IMR-90 (cell line): ENCODE measurements at regions not wholly inside any gene's neighbourhood (a gene's known extent, or its start where the extent isn't known, plus 50 kb on each side); places are given as distances from the start of the nearest gene placed in this dataset.

Experiments
- ATAC-seq: fragments of 200-7000 bp; cut with Tn5 transposase; 2 replicates; pipeline ENCODE4 v1.9.1; 2020; ENCODE audit warnings: low read depth, mild to moderate bottlenecking, moderate library complexity
- BruUV-seq: library from RNA; stranded (reverse); fragments of 400-500 nt; replicated peaks from 2 replicates; lab custom pipeline; 2021; lab: Mats Ljungman, UMichigan
- CTCF ChIA-PET: fragments of 300-600 bp; formaldehyde crosslinking; extraction: SDS; loops from one replicate; lab custom pipeline; 2021; ENCODE audit warnings: antibody characterized with exemption; lab: Yijun Ruan, JAX
- POLR2A ChIA-PET: fragments of 300-600 bp; sonication (Branson Sonifier 250); formaldehyde crosslinking; loops from one replicate; lab custom pipeline; 2022; ENCODE audit warnings: antibody characterized with exemption; ENCODE audit not compliant: unreplicated experiment; lab: Charles Lee
- DNase-seq: peaks from one replicate; pipeline ENCODE4 v3.0.0; 2013
- H2AFZ ChIP-seq: replicated peaks from 2 replicates; pipeline ENCODE3; 2013; ENCODE audit warnings: low read length, mild to moderate bottlenecking; ENCODE audit not compliant: poor library complexity
- H2AK5ac ChIP-seq: 2 replicates; pipeline ENCODE4 v1.6.1; 2013; ENCODE audit warnings: low read depth, low read length, inconsistent platforms
- H2AK9ac ChIP-seq: replicated peaks from 2 replicates; pipeline ENCODE3; 2013; ENCODE audit warnings: mild to moderate bottlenecking, low read depth, low read length, moderate library complexity; ENCODE audit not compliant: poor library complexity
- H2BK120ac ChIP-seq: 2 replicates; pipeline ENCODE4 v1.6.1; 2013; ENCODE audit warnings: low read depth, low read length, inconsistent platforms
- H2BK15ac ChIP-seq: 3 replicates; pipeline ENCODE4 v1.6.1; 2013; ENCODE audit warnings: low read depth, low read length, inconsistent platforms
- H2BK20ac ChIP-seq: 2 replicates; pipeline ENCODE4 v1.6.1; 2013; ENCODE audit warnings: low read depth, mild to moderate bottlenecking, inconsistent platforms, low read length, moderate library complexity
- H2BK5ac ChIP-seq: 2 replicates; pipeline ENCODE4 v1.6.1; 2013; ENCODE audit warnings: mild to moderate bottlenecking, low read depth, low read length, inconsistent platforms; ENCODE audit not compliant: poor library complexity, severe bottlenecking
- H3K14ac ChIP-seq: replicated peaks from 2 replicates; pipeline ENCODE4 v1.6.1; 2013; ENCODE audit warnings: low read depth, low read length, inconsistent platforms
- H3K18ac ChIP-seq: 2 replicates; pipeline ENCODE4 v1.6.1; 2013; ENCODE audit warnings: low read depth, low read length, control low read depth
- H3K23ac ChIP-seq: 2 replicates; pipeline ENCODE4 v1.6.1; 2013; ENCODE audit warnings: low read depth, low read length, inconsistent platforms
- H3K27ac ChIP-seq: 2 replicates; pipeline ENCODE4 v1.5.1; 2013; ENCODE audit warnings: mild to moderate bottlenecking, control low read depth, low read length; ENCODE audit not compliant: insufficient read depth
- H3K27me3 ChIP-seq: 2 replicates; pipeline ENCODE4 v1.6.1; 2013; ENCODE audit warnings: low read length; ENCODE audit not compliant: control insufficient read depth, insufficient read depth
- H3K36me3 ChIP-seq: 2 replicates; pipeline ENCODE4 v1.6.1; 2013; ENCODE audit warnings: low read length, mixed read lengths; ENCODE audit not compliant: control insufficient read depth, insufficient read depth
- H3K4ac ChIP-seq: 2 replicates; pipeline ENCODE4 v1.6.1; 2013; ENCODE audit warnings: low read depth, low read length, inconsistent platforms
- H3K4me1 ChIP-seq: 2 replicates; pipeline ENCODE4 v1.6.1; 2013; ENCODE audit warnings: low read length, mixed read lengths; ENCODE audit not compliant: control insufficient read depth, insufficient read depth
- H3K4me2 ChIP-seq: 2 replicates; pipeline ENCODE4 v1.6.1; 2013; ENCODE audit warnings: low read depth, mild to moderate bottlenecking, control low read depth, low read length, moderate library complexity
- H3K4me3 ChIP-seq: 2 replicates; pipeline ENCODE4 v1.5.1; 2013; ENCODE audit warnings: low read depth, mild to moderate bottlenecking, control low read depth, low read length, moderate library complexity; ENCODE audit not compliant: insufficient read depth
- H3K56ac ChIP-seq: 2 replicates; pipeline ENCODE4 v1.6.1; 2013; ENCODE audit warnings: low read length, inconsistent platforms; ENCODE audit not compliant: insufficient read depth; ENCODE audit errors: extremely low read depth
- H3K79me1 ChIP-seq, 2 experiments: 2 replicates each; pipeline ENCODE4 v1.6.1; 2013; ENCODE audit warnings: low read length in 2 of 2, inconsistent platforms in 1 of 2, low read depth in 1 of 2
- H3K9ac ChIP-seq: 2 replicates; pipeline ENCODE4 v1.6.1; 2013; ENCODE audit warnings: low read depth, low read length, control low read depth
- H3K9me1 ChIP-seq: 2 replicates; pipeline ENCODE4 v1.6.1; 2013; ENCODE audit warnings: low read length, inconsistent platforms; ENCODE audit not compliant: insufficient read depth
- H3K9me3 ChIP-seq: 2 replicates; pipeline ENCODE4 v1.6.1; 2013; ENCODE audit warnings: low read length; ENCODE audit not compliant: control insufficient read depth, insufficient read depth
- H4K20me1 ChIP-seq: 2 replicates; pipeline ENCODE4 v1.6.1; 2013; ENCODE audit warnings: low read length, inconsistent platforms; ENCODE audit not compliant: insufficient read depth
- H4K5ac ChIP-seq: 2 replicates; pipeline ENCODE4 v1.6.1; 2013; ENCODE audit warnings: mild to moderate bottlenecking, low read depth, low read length, control low read depth
- H4K8ac ChIP-seq, 2 experiments: 2 replicates each; pipeline ENCODE4 v1.6.1; 2013; ENCODE audit warnings: low read depth in 2 of 2, low read length in 2 of 2, control low read depth in 1 of 2, inconsistent platforms in 1 of 2
- H4K91ac ChIP-seq: 2 replicates; pipeline ENCODE4 v1.6.1; 2013; ENCODE audit warnings: low read depth, low read length, inconsistent platforms; ENCODE audit not compliant: insufficient read depth
- CTCF ChIP-seq: conservative IDR thresholded peaks from 2 replicates; pipeline ENCODE4 v1.5.1; 2012; ENCODE audit warnings: mild to moderate bottlenecking, low read depth, low read length, improper control_type of control experiment
- ELK1 ChIP-seq: fragments of 150-350 bp; IDR thresholded peaks from 2 replicates; pipeline ENCODE4 v1.6.1; 2016; ENCODE audit warnings: low read depth, mild to moderate bottlenecking, low read length, moderate library complexity, borderline replicate concordance
- FOS ChIP-seq: fragments of 150-350 bp; IDR thresholded peaks from 2 replicates; pipeline ENCODE4 v1.6.1; 2016; ENCODE audit warnings: low read depth, low read length
- MXI1 ChIP-seq: IDR thresholded peaks from 2 replicates; pipeline ENCODE4 v1.6.1; 2012; ENCODE audit warnings: low read depth, mild to moderate bottlenecking, low read length, moderate library complexity, borderline replicate concordance
- WGBS, 2 experiments: methylation state at CpG; one replicate each; pipeline versions ENCODE4 v1.1.5 to v1.1.7; 2013; ENCODE audit warnings: missing lambda C conversion rate in 2 of 2; ENCODE audit not compliant: insufficient read length in 1 of 2; ENCODE audit errors: extremely low coverage in 2 of 2; 5-methylcytosine and 5-hydroxymethylcytosine counted together
- dilution Hi-C: fragments of 300-500 bp; cut with HindIII; formaldehyde crosslinking; loops from one replicate; pipeline ENCODE4 v1.14.3; 2018; ENCODE audit warnings: low sequenced_read_pairs; ENCODE audit not compliant: unreplicated experiment
- in situ Hi-C: fragments of 300-500 bp; cut with MboI; formaldehyde crosslinking; loops from 3 replicates; pipeline ENCODE4 v1.14.3; 2019; ENCODE audit warnings: low sequenced_read_pairs, inconsistent platforms, mixed read lengths
- intact Hi-C: fragments of 100-400 bp; cut with micrococcal nuclease; formaldehyde crosslinking; loops from 2 replicates; pipeline ENCODE4 v1.10.0; 2022

- H4K91ac ChIP-seq, result no peak overlapping the region
- H3K14ac ChIP-seq, result no peak overlapping the region
- no peak overlapping the region for H2AK5ac ChIP-seq
- no CpG with 5 or more reads among the region's 4 CpGs for WGBS, 2 experiments
- H2BK20ac ChIP-seq, result no peak overlapping the region
- H3K4me1 ChIP-seq, result no peaks in the 10 kb centered on the region
- H3K79me1 ChIP-seq, result no peaks in the 10 kb centered on the region
- H2AK9ac ChIP-seq, result no peak overlapping the region
- no peaks in the 10 kb centered on the region for H3K27me3 ChIP-seq
- H3K23ac ChIP-seq, result no peak overlapping the region
- no peak overlapping the region for H3K4ac ChIP-seq
- H3K18ac ChIP-seq, result no peak overlapping the region
- H3K27ac ChIP-seq, result no peak overlapping the region
- no peak overlapping the region for H2BK5ac ChIP-seq
- no peak overlapping the region for H3K9ac ChIP-seq
- BruUV-seq, result no TSS peak
- dilution Hi-C loops, result no loop called here
- H4K8ac ChIP-seq, result no peak overlapping the region
- H4K20me1 ChIP-seq, result no peaks in the 10 kb centered on the region
- H2BK120ac ChIP-seq, result no peak overlapping the region
- in situ Hi-C loops, result no loop called here
- no peak overlapping the region for H3K4me2 ChIP-seq
- TF ChIP-seq ELK1, result no peak
- TF ChIP-seq MXI1, result no peak
- no peak for TF ChIP-seq FOS
- TF ChIP-seq CTCF, result no peak
- H3K56ac ChIP-seq, result no peak overlapping the region
- no peak overlapping the region for H2BK15ac ChIP-seq
- H4K5ac ChIP-seq, result no peak overlapping the region
- no peak overlapping the region for H2AFZ ChIP-seq
- CTCF ChIA-PET, result no interaction called here
- H3K9me3 ChIP-seq, result no peaks in the 10 kb centered on the region; the same call in 1 of the 2 replicates
- intact Hi-C loops, result no loop called here
- H3K9me1 ChIP-seq, result no peaks in the 10 kb centered on the region
- no peaks in the 10 kb centered on the region for H3K36me3 ChIP-seq
- ATAC-seq (no peak), DNase-seq (no peak)
- POLR2A ChIA-PET, result no interaction called here
- no peak overlapping the region for H3K4me3 ChIP-seq
Observed at GRCh38 chrX:121254336-121254735, 206.9 kb downstream of the GLUD2 start.
